OCI-LY7 (cell line): ENCODE measurements at regions not wholly inside any gene's neighbourhood (a gene's known extent, or its start where the extent isn't known, plus 50 kb on each side); places are given as distances from the start of the nearest gene placed in this dataset.

Experiments
- BruUV-seq: library from RNA; stranded (reverse); fragments of 400-500 nt; replicated peaks from 2 replicates; lab custom pipeline; 2021; lab: Mats Ljungman, UMichigan
- CTCF ChIA-PET: fragments of 300-600 bp; sonication (Branson Sonifier 250); formaldehyde crosslinking; loops from one replicate; lab custom pipeline; 2022; ENCODE audit warnings: antibody characterized with exemption; ENCODE audit not compliant: unreplicated experiment; lab: Charles Lee
- POLR2A ChIA-PET: fragments of 300-600 bp; sonication (Branson Sonifier 250); formaldehyde crosslinking; loops from one replicate; lab custom pipeline; 2022; ENCODE audit warnings: antibody characterized with exemption; lab: Charles Lee
- DNase-seq: peaks from one replicate; pipeline ENCODE4 v3.0.0-alpha.2; 2015; ENCODE audit warnings: low spot score
- H2AFZ ChIP-seq: fragments of 200-600 bp; sonication (generic), shearing (Covaris generic); 2 replicates; pipeline ENCODE4 v1.6.1; 2014; ENCODE audit warnings: mild to moderate bottlenecking, antibody characterized with exemption, low read length, moderate library complexity
- H3K27ac ChIP-seq: fragments of 200-600 bp; sonication (generic); 2 replicates; pipeline ENCODE4 v1.5.1; 2014; ENCODE audit warnings: mixed run types, low read depth, mild to moderate bottlenecking, moderate library complexity, low read length, inconsistent platforms; ENCODE audit not compliant: poor library complexity, severe bottlenecking
- H3K36me3 ChIP-seq: fragments of 200-600 bp; sonication (generic); 2 replicates; pipeline ENCODE4 v1.6.1; 2014; ENCODE audit warnings: mild to moderate bottlenecking, antibody characterized with exemption, low read length, moderate library complexity, mixed read lengths; ENCODE audit not compliant: insufficient read depth
- H3K4me1 ChIP-seq: fragments of 200-600 bp; sonication (generic); 2 replicates; pipeline ENCODE4 v1.5.1; 2014; ENCODE audit warnings: mild to moderate bottlenecking, low read length; ENCODE audit not compliant: insufficient read depth, poor library complexity, severe bottlenecking
- H3K4me2 ChIP-seq: fragments of 200-600 bp; sonication (generic); 2 replicates; pipeline ENCODE4 v1.6.1; 2014; ENCODE audit warnings: mild to moderate bottlenecking, low read length
- H3K4me3 ChIP-seq: fragments of 200-600 bp; sonication (generic); 2 replicates; pipeline ENCODE4 v1.5.1; 2014; ENCODE audit warnings: mild to moderate bottlenecking, low read depth, low read length; ENCODE audit not compliant: poor library complexity, severe bottlenecking
- H3K79me2 ChIP-seq: fragments of 200-600 bp; sonication (generic); 2 replicates; pipeline ENCODE4 v1.6.1; 2016; ENCODE audit warnings: low read depth, mild to moderate bottlenecking, low read length, moderate library complexity, mixed read lengths; ENCODE audit not compliant: insufficient read depth
- H3K9me2 ChIP-seq: fragments of 200-600 bp; sonication (generic); 2 replicates; pipeline ENCODE4 v1.6.1; 2016; ENCODE audit warnings: mild to moderate bottlenecking, low read length, mixed read lengths; ENCODE audit not compliant: insufficient read depth
- H3K9me3 ChIP-seq: fragments of 200-600 bp; sonication (generic); 2 replicates; pipeline ENCODE4 v1.6.1; 2014; ENCODE audit warnings: mild to moderate bottlenecking, mixed run types, low read length, mixed read lengths
- H4K20me1 ChIP-seq: fragments of 200-600 bp; sonication (generic); 2 replicates; pipeline ENCODE4 v1.6.1; 2014; ENCODE audit warnings: mild to moderate bottlenecking, antibody characterized with exemption, low read length, moderate library complexity, mixed read lengths; ENCODE audit not compliant: insufficient read depth
- EZH2phosphoT487 ChIP-seq: fragments of 200-600 bp; sonication (generic); IDR thresholded peaks from 2 replicates; pipeline ENCODE4 v1.6.1; 2018; ENCODE audit warnings: low read depth, borderline replicate concordance, mild to moderate bottlenecking, mixed run types, antibody characterized with exemption, low read length, moderate library complexity, mixed read lengths
- intact Hi-C: fragments of 100-400 bp; cut with micrococcal nuclease; formaldehyde crosslinking; loops from one replicate; pipeline ENCODE4 v1.10.0; 2022; ENCODE audit not compliant: unreplicated experiment
- TF ChIP-seq, protein P1 (sequence below): fragments of 200-600 bp; sonication (generic); conservative IDR thresholded peaks from 2 replicates; pipeline ENCODE4 v1.5.1; 2014; ENCODE audit warnings: mild to moderate bottlenecking, antibody characterized with exemption, low read length, moderate library complexity, mixed read lengths

DNA sequence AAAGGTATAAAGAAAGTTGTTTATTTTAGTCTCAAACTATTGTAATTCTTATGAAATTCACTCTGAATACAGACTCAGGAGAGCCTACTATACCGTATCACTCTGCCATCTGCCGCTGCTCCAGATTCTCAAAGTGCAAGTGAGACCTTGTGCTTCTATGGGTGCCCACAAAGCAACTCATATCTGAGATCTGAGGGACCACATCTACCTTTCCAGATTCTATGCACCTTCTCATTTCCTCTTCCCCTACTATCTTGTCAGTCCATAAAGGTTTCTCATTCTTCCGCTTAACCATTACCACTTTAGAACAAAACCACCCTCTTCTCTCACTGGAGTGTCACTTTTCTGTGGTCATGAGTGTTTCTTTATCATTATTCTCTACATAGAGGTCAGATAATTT is 1236.9 kb downstream of the DIAPH3 start:
- H3K4me3 ChIP-seq: no peak overlapping the region
- no peak overlapping the region for H3K4me2 ChIP-seq
- H3K27ac ChIP-seq: no peak overlapping the region
- no peak overlapping the region for H2AFZ ChIP-seq
- no peak for DNase-seq
- intact Hi-C loops: no loop called here
- H3K79me2 ChIP-seq: no peaks in the 10 kb centered on the region
- CTCF ChIA-PET: no interaction called here
- TF ChIP-seq, protein P1, sequence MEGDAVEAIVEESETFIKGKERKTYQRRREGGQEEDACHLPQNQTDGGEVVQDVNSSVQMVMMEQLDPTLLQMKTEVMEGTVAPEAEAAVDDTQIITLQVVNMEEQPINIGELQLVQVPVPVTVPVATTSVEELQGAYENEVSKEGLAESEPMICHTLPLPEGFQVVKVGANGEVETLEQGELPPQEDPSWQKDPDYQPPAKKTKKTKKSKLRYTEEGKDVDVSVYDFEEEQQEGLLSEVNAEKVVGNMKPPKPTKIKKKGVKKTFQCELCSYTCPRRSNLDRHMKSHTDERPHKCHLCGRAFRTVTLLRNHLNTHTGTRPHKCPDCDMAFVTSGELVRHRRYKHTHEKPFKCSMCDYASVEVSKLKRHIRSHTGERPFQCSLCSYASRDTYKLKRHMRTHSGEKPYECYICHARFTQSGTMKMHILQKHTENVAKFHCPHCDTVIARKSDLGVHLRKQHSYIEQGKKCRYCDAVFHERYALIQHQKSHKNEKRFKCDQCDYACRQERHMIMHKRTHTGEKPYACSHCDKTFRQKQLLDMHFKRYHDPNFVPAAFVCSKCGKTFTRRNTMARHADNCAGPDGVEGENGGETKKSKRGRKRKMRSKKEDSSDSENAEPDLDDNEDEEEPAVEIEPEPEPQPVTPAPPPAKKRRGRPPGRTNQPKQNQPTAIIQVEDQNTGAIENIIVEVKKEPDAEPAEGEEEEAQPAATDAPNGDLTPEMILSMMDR: no peak
- no peak for TF ChIP-seq EZH2phosphoT487
- POLR2A ChIA-PET: no interaction called here
- H4K20me1 ChIP-seq: no peaks in the 10 kb centered on the region
- H3K9me3 ChIP-seq: no peaks in the 10 kb centered on the region
- BruUV-seq: no TSS peak
- no peaks in the 10 kb centered on the region for H3K36me3 ChIP-seq
- no peaks in the 10 kb centered on the region for H3K4me1 ChIP-seq
- 0 out of 2 replicates have a peak, but pooled peaks cover 3% of the 10 kb centered on the region for H3K9me2 ChIP-seq

DNA sequence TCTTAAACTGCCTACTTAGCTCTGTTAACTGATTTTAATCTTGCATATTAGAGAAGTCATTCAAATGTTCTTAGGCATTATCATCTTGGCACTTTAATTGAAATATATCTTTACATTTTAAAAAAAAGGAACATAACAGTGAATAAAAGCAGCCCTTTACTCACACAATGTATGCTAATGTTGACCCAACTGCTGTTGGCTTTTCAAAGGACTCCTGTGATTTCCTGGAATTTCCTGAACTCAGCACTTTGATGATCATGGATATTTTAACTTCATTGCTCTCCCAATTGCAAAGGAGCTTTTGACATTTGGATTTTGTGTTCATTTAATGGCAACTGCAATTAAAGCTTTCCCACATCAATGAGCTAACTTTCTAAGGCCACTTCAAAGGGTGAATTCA is 1230.3 kb downstream of the DIAPH3 start:
- no peak overlapping the region for H3K4me2 ChIP-seq
- no peak overlapping the region for H3K27ac ChIP-seq
- H4K20me1 ChIP-seq: no peaks in the 10 kb centered on the region
- H2AFZ ChIP-seq: no peak overlapping the region
- intact Hi-C loops: no loop called here
- H3K9me3 ChIP-seq: no peaks in the 10 kb centered on the region
- no peaks in the 10 kb centered on the region for H3K36me3 ChIP-seq
- POLR2A ChIA-PET: interaction anchor here (0.6 to 1.6 kb wide), 6 partner anchors 11 to 25 kb away, joined by 3 to 4 read pairs (median 3); no protein-coding TSS in a partner anchor
- no peaks in the 10 kb centered on the region for H3K4me1 ChIP-seq
- BruUV-seq: no TSS peak
- TF ChIP-seq, protein P1: no peak
- no peak for TF ChIP-seq EZH2phosphoT487
- no peaks in the 10 kb centered on the region for H3K9me2 ChIP-seq
- CTCF ChIA-PET: no interaction called here
- H3K79me2 ChIP-seq: no peaks in the 10 kb centered on the region
- no peak for DNase-seq
- no peak overlapping the region for H3K4me3 ChIP-seq

DNA sequence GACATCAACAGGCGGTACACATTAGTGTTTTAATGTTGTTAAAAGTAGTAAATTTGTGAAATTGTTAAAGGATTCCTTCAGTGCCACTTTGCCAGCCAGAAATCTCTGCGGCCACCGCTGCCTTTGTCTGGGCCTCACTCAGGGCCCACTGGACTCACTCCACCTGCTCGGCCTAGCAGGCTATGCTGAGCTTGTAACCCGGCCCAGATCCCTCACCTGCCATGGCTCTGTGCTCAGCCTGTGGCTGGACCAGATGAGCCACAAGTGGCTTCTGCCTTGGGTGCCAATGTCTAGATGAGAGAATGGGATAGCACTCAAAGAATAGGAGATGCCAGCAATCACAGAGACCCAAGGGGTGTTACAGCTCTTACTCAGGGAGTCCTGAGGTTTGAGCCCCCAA is 1228.0 kb downstream of the DIAPH3 start:
- no peak for TF ChIP-seq EZH2phosphoT487
- TF ChIP-seq, protein P1: no peak
- POLR2A ChIA-PET: interaction anchor here (0.8 to 1.6 kb wide), 3 partner anchors 8 to 104 kb away, joined by 3 to 4 read pairs (median 3); no protein-coding TSS in a partner anchor

More for the DNA sequence above, 1228.0 kb downstream of the DIAPH3 start:
- Histone ChIP-seq H3K27ac (no peak overlapping the region), H3K4me2 (no peak overlapping the region), H3K79me2 (no peaks in the 10 kb centered on the region), H4K20me1 (no peaks in the 10 kb centered on the region), H2AFZ (no peak overlapping the region), H3K9me3 (no peaks in the 10 kb centered on the region), H3K4me3 (no peak overlapping the region), H3K36me3 (no peaks in the 10 kb centered on the region), H3K4me1 (no peaks in the 10 kb centered on the region), H3K9me2 (no peaks in the 10 kb centered on the region)
- BruUV-seq: no TSS peak
- intact Hi-C loops: no loop called here
- CTCF ChIA-PET: no interaction called here
- DNase-seq: no peak
